ENCODE measurements at regions not wholly inside any gene's neighbourhood (a gene's known extent, or its start where the extent isn't known, plus 50 kb on each side); places are given as distances from the start of the nearest gene placed in this dataset.
A peak's percentile ranks its signal among the peaks of the same experiment; 100 is the strongest.

DNA sequence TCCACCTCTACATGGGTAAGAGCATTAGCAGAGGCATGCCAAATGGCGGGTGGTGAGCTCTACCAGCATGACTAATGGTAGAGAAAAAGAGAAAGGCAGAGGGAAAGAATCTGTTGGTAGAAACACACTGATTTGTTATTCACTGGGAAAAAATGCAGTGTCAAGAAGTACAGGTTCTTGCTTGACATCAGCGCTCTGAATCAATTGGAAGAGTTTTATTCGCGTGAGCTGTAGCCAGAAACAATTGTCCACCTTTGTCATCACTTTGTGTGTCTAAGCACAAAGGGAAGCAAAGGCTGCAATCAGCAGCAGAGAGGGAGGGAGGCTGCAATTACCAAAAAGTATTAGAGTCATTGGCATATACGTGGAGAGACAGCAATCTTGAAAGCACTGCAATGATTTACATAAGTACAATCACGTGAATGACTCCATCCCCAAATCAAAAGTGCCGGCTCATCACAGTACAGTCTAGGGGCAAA lies 67.7 kb upstream of the HS3ST1 start:
- DNase-seq = peak; percentile 44

DNA sequence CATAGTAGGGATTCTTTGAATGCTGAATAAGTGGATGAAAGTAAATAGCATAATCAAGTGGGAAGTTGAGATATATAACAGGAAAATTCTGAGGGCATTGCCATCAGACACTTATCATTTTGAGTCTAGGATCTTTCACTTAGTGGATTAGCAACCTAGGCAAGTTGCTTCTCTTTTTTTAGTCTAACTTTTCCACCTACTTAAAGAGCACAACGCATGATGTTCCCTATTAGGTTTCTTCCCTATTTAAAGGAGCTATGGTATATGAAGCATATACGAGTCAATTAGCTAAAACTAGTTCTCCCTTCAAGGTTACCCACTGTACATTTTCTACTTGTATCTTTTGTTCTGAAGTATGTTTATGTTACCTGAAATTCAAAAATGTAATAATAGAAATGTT lies 67.1 kb upstream of the HS3ST1 start:
- DNase-seq = peak; percentile 71

GRCh38 chr4:11495291-11495690 lies 66.6 kb upstream of the HS3ST1 start:
- no peak for DNase-seq

DNA sequence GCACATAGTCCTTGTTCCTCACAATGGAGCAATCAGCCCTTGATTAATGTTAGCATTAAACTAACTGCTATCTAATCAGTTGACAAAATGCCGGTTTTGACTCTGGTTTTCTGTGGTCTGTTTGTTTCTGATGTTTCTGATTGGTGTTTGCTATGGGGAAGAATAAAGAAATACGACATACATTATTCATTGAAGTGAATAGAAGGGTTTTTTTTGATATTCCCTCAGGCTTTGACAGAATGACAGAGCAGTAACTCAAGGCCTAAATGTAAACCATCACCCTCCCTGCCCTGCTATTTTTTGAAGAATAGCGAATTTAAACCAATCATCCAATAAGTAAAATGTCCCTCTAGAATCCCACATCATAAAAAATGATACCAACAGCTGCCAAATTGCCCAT lies 65.5 kb upstream of the HS3ST1 start:
- no peak for DNase-seq

DNA sequence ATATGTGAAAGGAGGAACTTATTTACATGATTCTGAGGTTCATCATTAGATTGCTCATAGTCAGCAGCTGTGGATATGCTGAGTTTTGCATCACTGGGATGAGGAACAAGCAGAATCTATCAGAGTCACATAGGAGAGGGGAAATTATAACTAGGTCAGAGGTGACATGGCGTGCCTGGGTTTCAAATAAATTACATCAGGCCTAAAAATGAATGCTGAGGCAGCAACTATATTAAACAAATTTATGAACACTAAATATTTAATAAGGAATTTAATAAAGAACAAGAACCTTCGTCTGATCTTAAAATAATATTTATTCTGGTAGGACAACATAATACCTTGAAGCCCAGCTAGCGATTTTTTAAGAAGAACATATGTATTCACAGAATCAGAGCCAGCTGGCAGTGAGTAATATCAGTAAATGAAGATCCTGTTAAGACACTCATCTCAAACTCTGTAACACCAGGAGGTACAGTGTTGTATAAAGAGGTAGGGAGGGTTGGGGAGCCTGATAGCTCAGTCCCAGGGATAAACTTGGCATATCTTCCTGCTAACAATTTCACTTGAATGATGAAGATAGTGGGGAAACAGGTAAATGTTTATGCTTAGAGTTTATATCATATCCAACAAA lies 60.9 kb upstream of the HS3ST1 start:
- peak; percentile 93 for DNase-seq

DNA sequence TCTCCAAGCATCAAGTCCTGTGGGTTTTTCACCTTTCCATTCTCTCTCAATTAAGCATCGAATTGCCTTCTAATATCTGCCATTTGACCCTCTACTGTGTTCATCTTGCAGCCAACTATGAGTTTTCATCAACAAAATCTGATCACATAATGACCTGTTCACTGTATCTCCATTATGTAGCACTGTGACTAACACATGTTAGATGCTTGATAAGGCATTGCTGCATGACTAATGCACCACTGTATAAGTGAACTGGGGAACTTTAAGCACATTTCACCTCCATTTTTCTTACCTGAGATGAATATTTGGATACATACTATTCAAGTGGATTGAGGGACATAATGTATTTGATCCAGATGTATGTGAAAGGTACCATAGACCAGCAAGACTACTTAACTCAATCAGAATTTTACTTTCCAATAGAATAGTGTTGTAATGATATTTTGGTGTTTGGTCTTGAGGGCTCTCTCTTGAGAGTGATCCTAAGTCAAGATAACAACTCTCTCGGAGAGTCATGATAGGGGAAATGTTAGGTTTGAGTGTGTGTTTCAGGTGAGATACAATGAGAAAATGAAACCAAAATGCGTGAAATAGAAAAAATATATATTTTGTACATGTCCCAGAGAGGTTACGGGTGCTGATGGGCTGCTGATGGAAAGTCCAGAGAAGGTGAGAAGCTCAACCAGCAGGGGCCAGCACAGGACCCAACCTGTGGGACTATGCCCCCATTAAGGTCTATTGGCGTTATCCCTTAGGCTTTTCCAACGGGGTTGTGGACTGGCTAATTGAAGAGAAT lies 60.2 kb upstream of the HS3ST1 start:
- DNase-seq = no peak

DNA sequence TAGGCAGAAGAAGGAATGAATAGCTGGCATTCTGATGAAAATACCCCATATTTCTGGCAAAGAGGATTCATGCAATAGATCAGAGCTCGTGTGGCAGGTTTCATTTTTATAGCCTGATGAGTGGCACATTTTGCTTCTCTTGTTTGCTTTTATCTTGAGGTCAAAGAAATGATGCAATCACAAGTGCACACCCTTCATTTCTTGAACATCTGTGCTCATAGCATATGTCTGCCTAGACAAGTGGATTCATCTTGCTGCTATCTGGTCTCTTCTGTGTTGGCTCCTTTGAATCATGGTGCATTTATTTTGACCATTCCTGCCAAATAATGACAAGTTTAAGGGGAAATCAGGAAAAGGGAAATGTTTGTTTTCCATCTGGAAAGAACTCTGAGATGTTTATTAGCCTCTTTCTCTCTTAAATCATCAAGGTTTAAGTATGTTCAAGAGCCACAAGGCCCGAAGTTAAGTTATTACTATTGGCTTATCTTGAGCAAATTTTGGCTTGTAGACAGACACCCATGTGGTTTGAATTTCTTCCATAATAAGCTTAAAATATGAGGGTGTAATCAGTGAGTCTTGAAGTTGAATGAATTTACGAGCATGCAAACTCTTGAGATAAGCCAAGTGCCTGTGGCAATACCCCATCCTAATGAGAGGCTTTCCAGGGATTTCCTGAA lies 59.3 kb upstream of the HS3ST1 start:
- peak; percentile 69 for DNase-seq

- DNase-seq = no peak
Observed at GRCh38 chr4:11487139-11487538, 58.4 kb upstream of the HS3ST1 start.

GRCh38 chr4:11485926-11486325 lies 57.2 kb upstream of the HS3ST1 start:
- DNase-seq = no peak

- peak; percentile 54 for DNase-seq
Observed at GRCh38 chr4:11484531-11484930, 55.8 kb upstream of the HS3ST1 start.

DNA sequence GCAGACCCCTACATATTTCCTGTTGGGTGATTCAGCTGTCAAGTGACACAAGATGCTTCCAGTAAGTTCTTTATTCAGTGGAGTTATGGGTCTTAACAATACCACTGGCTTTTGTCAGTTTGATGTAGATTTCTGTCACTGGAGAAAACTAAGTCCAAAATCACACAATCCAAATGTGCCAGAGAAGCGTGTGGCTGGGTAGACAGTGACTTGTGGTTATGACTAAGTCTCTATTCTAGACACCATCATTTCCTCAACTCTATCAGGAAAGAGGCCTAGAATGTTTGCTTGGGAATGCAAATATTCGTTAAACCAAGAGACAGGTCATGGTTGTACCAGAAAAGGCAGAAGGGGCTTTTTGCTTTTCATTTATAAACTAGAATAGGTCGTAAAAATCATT lies 54.4 kb upstream of the HS3ST1 start:
- DNase-seq = peak; percentile 87

DNA sequence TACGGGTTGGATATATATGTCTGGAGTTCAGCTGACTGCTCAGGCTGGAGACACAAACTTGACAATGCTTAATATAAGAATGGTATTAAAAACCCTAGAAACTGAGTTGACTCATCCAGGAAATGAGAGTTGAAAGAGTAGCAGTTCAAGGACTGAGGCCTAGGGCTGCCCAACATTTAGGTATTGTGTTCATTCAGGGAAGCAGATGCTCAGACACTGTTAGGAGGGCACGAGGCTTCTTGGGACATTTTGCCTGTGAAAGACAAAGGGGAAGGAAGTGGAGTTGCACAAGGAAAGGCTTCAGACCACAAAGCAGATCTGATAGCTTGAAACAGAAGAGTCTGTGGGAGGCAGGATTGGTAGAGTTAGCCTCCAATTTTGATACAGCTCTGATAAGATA lies 52.0 kb upstream of the HS3ST1 start:
- DNase-seq = peak; percentile 97
